Stomach (tissue), 8 donors: ENCODE measurements at regions not wholly inside any gene's neighbourhood (a gene's known extent, or its start where the extent isn't known, plus 50 kb on each side); places are given as distances from the start of the nearest gene placed in this dataset.

ENCODE experiments used
- DNase-seq, 2 donors: peaks; one replicate each; pipeline versions ENCODE4 v3.0.0 to v3.0.0-alpha.2; 2013 to 2019
- H3K27ac ChIP-seq, 5 donors: fragments of 200-600 bp in 4 of 5; sonication (generic) in 4 of 5; one replicate each; pipeline ENCODE4 v1.5.1; 2013 to 2019; ENCODE audit warnings: mild to moderate bottlenecking in 1 of 5, moderate library complexity in 1 of 5
- H3K27me3 ChIP-seq, 3 donors: fragments of 200-600 bp; sonication (generic); one replicate each; pipeline ENCODE4 v1.5.1; 2017 to 2019; ENCODE audit warnings: mixed run types in 1 of 3
- H3K36me3 ChIP-seq, 4 donors: fragments of 200-600 bp; sonication (generic); 1 replicate in 3 of 4; 2 replicates in 1 of 4; pipeline ENCODE4 v1.5.1; 2016 to 2019
- H3K4me1 ChIP-seq, 4 donors: fragments of 200-600 bp; sonication (generic); one replicate each; pipeline ENCODE4 v1.5.1; 2016 to 2019
- H3K4me3 ChIP-seq, 4 donors: fragments of 200-600 bp; sonication (generic) in 3 of 4; one replicate each; pipeline ENCODE4 v1.5.1; 2016 to 2019; ENCODE audit warnings: mild to moderate bottlenecking in 1 of 4
- H3K9me3 ChIP-seq, 4 donors: fragments of 200-600 bp; sonication (generic); one replicate each; pipeline ENCODE4 v1.5.1; 2016 to 2019
- EP300 ChIP-seq: sonication (generic); formaldehyde crosslinking; IDR thresholded peaks from one replicate; pipeline ENCODE4 v1.6.1; 2017; ENCODE audit warnings: antibody characterized with exemption
- POLR2A ChIP-seq, 4 donors: fragments of 450-650 bp; IDR thresholded peaks; one replicate each; pipeline ENCODE4 v1.6.1; 2016; ENCODE audit warnings: antibody characterized with exemption in 4 of 4, control low read depth in 2 of 4, mild to moderate bottlenecking in 1 of 4, moderate library complexity in 1 of 4
- POLR2AphosphoS5 ChIP-seq, 3 donors: sonication (generic); formaldehyde crosslinking; IDR thresholded peaks; one replicate each; pipeline ENCODE4 v1.6.1; 2016; ENCODE audit warnings: antibody characterized with exemption in 3 of 3
- WGBS, 5 donors: extraction: QIAGEN DNeasy Blood & Tissue Kit in 3 of 5; methylation state at CpG; one replicate each; pipeline versions ENCODE4 v1.1.5 to v1.1.7; 2013 to 2018; 5-methylcytosine and 5-hydroxymethylcytosine counted together
- intact Hi-C: fragments of 100-400 bp; cut with DNase I; formaldehyde crosslinking; loops from one replicate; pipeline ENCODE4 v1.15.1; 2023; ENCODE audit warnings: low total_unique reads
- TF ChIP-seq, protein P1 (sequence below), 7 experiments: fragments of 450-650 bp in 4 of 7; fragments of 200-600 bp in 3 of 7; sonication (generic) in 3 of 7; IDR thresholded peaks; one replicate each; pipeline ENCODE4 v1.5.1; 2016 to 2019; ENCODE audit warnings: antibody characterized with exemption in 7 of 7, control low read depth in 2 of 7, mild to moderate bottlenecking in 1 of 7
- donor health status: healthy with polysubstance abuse.
- donor health status: Bipolar disorder and iron deficiency.
- donor health status: healthy.

DNA sequence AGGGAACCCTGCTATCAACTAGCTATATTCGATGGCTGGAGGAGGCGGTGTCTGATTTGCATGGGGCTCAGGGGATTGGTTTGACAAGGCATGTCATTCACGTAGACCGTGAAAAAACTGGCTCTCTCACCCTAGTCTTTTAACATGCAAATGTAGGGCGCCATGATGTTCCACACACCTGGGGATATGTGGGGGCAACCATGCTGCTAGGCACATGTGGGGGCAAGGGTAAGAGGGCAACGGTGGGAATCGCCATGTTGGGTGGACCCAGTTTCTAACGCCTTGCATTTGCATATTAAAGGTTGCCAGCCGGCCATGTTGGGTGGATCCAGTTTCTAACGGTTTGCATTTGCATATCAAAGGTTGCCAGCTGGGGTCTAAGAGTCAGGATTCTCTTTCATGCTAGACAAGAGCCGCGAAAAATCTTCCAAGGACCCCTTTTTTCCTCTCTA lies 419.2 kb upstream of the NFE2L3 start:
- intact Hi-C loops = no loop called here
- DNase-seq = no peak

DNA sequence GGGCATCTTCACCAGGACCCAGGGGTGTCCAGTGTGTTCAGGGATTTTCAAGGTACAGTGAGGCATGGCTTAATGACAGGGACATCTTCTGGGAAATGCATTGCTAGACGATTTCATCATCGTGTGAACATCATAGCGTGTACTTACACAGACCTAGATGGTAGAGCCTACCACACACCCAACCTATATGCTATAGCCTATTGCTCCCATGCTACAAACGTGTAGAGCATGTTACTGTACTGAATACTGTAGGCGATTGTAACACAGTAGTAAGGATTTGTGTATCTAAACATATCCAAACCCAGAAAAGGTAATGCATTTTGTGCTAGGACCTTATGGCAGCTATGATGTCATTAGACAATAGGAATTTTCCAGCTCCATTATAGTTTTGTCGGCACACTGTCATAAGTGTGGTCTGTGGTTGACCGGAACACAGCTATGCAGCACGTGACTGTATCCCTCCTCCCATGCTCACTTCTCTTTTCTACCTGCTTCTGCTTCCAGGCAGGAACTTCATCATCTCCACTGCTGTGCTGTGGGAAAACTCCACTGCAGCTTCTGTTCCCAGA lies 416.2 kb upstream of the NFE2L3 start:
- DNase-seq = no peak
- no peak overlapping the region for H3K27ac ChIP-seq
- intact Hi-C loops = no loop called here
- H3K4me3 ChIP-seq = no peak overlapping the region
- no peaks in the 10 kb centered on the region for H3K27me3 ChIP-seq
- 78 to 86% (median 80%) methylated on average over 8 of the region's 8 CpGs for WGBS, 5 donors
- H3K36me3 ChIP-seq = no peaks in the 10 kb centered on the region
- TF ChIP-seq, protein P1, sequence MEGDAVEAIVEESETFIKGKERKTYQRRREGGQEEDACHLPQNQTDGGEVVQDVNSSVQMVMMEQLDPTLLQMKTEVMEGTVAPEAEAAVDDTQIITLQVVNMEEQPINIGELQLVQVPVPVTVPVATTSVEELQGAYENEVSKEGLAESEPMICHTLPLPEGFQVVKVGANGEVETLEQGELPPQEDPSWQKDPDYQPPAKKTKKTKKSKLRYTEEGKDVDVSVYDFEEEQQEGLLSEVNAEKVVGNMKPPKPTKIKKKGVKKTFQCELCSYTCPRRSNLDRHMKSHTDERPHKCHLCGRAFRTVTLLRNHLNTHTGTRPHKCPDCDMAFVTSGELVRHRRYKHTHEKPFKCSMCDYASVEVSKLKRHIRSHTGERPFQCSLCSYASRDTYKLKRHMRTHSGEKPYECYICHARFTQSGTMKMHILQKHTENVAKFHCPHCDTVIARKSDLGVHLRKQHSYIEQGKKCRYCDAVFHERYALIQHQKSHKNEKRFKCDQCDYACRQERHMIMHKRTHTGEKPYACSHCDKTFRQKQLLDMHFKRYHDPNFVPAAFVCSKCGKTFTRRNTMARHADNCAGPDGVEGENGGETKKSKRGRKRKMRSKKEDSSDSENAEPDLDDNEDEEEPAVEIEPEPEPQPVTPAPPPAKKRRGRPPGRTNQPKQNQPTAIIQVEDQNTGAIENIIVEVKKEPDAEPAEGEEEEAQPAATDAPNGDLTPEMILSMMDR (IDR thresholded peaks at IDR 0.05) = no peak
- no peak for TF ChIP-seq POLR2A (IDR thresholded peaks at IDR 0.05)
- no peak for TF ChIP-seq POLR2AphosphoS5 (IDR thresholded peaks at IDR 0.05)
- no peak for TF ChIP-seq EP300
- peaks cover 0 to 14% (median 7%) of the 10 kb centered on the region in 4 donors for H3K4me1 ChIP-seq
- H3K9me3 ChIP-seq = no peaks in the 10 kb centered on the region

More for the DNA sequence above, 419.2 kb upstream of the NFE2L3 start:
- 73 to 92% (median 85%) methylated on average over 12 of the region's 12 CpGs for WGBS, 5 donors
- Histone ChIP-seq H3K4me1 (peaks cover 0 to 14% (median 7%) of the 10 kb centered on the region in 4 donors), H3K4me3 (no peak overlapping the region), H3K36me3 (no peaks in the 10 kb centered on the region), H3K9me3 (no peaks in the 10 kb centered on the region), H3K27ac (peak overlapping the region in 2 of 5 donors; percentile 61 to 69), H3K27me3 (no peaks in the 10 kb centered on the region)
- TF ChIP-seq POLR2AphosphoS5 (IDR thresholded peaks at IDR 0.05) (no peak), POLR2A (IDR thresholded peaks at IDR 0.05) (no peak), EP300 (no peak)
- TF ChIP-seq, protein P1 (IDR thresholded peaks at IDR 0.05) = no peak

DNA sequence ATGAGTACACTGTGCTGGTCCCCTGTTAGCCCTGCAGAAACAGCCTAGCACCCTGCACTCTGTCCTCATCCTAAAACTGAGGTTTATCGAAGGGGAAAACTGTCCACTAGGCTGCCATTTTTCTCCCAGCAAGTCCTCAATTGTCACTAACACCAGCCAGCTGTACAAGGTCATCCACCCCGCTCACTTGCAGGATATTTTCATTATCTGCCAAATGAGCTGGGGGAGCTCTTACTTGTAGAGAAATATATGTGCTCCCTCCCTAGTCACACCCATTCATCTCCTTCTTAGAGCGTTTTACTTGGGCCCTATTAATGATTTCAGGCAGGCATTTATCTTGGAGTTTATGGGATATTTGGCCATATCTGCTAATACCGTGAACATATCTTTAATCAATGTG lies 413.5 kb upstream of the NFE2L3 start:
- Histone ChIP-seq H3K27ac (no peak overlapping the region), H3K4me3 (no peak overlapping the region), H3K9me3 (no peaks in the 10 kb centered on the region), H3K4me1 (peaks cover 0 to 11% (median 0%) of the 10 kb centered on the region in 4 donors), H3K36me3 (no peaks in the 10 kb centered on the region), H3K27me3 (no peaks in the 10 kb centered on the region)
- 80 to 88% (median 85%) methylated on average over 4 of the region's 4 CpGs for WGBS, 5 donors
- no peak for DNase-seq
- TF ChIP-seq POLR2A (IDR thresholded peaks at IDR 0.05) = no peak
- TF ChIP-seq, protein P1 (IDR thresholded peaks at IDR 0.05) = no peak
- TF ChIP-seq EP300 = no peak
- intact Hi-C loops = no loop called here

DNA sequence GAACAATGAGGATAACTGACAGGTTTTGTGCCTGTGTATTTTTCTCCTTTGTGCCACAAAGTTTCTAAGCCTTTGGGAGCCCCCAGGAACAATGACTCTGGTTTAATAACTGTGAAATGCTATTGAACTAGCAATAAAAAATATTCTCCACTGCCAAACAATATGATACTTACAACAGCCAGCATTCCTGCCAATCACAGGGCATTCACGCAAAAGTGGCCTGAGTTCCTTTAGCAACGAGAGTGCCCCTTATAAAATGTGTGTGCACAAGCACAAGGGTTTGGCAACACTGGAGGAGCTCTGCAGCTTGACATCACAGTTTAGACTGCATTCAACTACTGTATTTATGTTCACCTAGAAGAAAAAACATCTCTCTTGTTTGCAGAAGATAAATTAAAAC lies 412.9 kb upstream of the NFE2L3 start:
- WGBS, 5 donors = 55 to 79% (median 76%) methylated on average over 2 of the region's 2 CpGs
- intact Hi-C loops = no loop called here
- Histone ChIP-seq H3K9me3 (no peaks in the 10 kb centered on the region), H3K4me3 (no peak overlapping the region), H3K36me3 (no peaks in the 10 kb centered on the region), H3K27me3 (no peaks in the 10 kb centered on the region), H3K27ac (no peak overlapping the region), H3K4me1 (peaks cover 0 to 11% (median 0%) of the 10 kb centered on the region in 4 donors)
- no peak for DNase-seq
- TF ChIP-seq EP300 (no peak), POLR2AphosphoS5 (IDR thresholded peaks at IDR 0.05) (no peak), POLR2A (IDR thresholded peaks at IDR 0.05) (no peak)
- TF ChIP-seq, protein P1 (IDR thresholded peaks at IDR 0.05) = no peak
